Astrocyte (in vitro differentiated cells and primary cell): ENCODE measurements at regions not wholly inside any gene's neighbourhood (a gene's known extent, or its start where the extent isn't known, plus 50 kb on each side); places are given as distances from the start of the nearest gene placed in this dataset.
"Not testable (repeated sequence)": the region's sequence is repeated elsewhere in the genome, so short reads cannot be mapped to it uniquely, and the experiment has no call there.

Source experiments
- DNase-seq: peaks from one replicate; pipeline ENCODE4 v3.0.0-alpha.2; 2010; ENCODE audit warnings: low read depth
- FAIRE-seq: peaks from 2 replicates; lab custom pipeline; 2011; peaks lifted over from hg19 to GRCh38; lab: Jason Lieb, UNC
- H2AFZ ChIP-seq: 2 replicates; pipeline ENCODE4 v1.6.0; 2012; ENCODE audit warnings: low read depth, low read length, inconsistent platforms
- H3K27ac ChIP-seq: 2 replicates; pipeline ENCODE4 v1.5.1; 2011; ENCODE audit warnings: low read depth, low read length, inconsistent platforms
- H3K27me3 ChIP-seq: 2 replicates; pipeline ENCODE4 v1.6.0; 2011; ENCODE audit warnings: low read length, inconsistent platforms; ENCODE audit not compliant: insufficient read depth
- H3K36me3 ChIP-seq: 2 replicates; pipeline ENCODE4 v1.5.1; 2011; ENCODE audit warnings: low read length, inconsistent platforms; ENCODE audit not compliant: insufficient read depth
- H3K4me1 ChIP-seq: 2 replicates; pipeline ENCODE4 v1.5.1; 2011; ENCODE audit warnings: low read length, inconsistent platforms; ENCODE audit not compliant: insufficient read depth
- H3K4me2 ChIP-seq: 2 replicates; pipeline ENCODE4 v1.6.0; 2012; ENCODE audit warnings: low read length, inconsistent platforms
- H3K4me3 ChIP-seq: 2 replicates; pipeline ENCODE4 v1.5.1; 2011; ENCODE audit warnings: low read depth, mild to moderate bottlenecking, low read length, inconsistent platforms; ENCODE audit not compliant: insufficient read depth
- H3K79me2 ChIP-seq: 2 replicates; pipeline ENCODE4 v1.6.0; 2012; ENCODE audit warnings: mild to moderate bottlenecking, low read length, inconsistent platforms; ENCODE audit not compliant: insufficient read depth
- H3K9ac ChIP-seq: 2 replicates; pipeline ENCODE4 v1.6.0; 2012; ENCODE audit warnings: mild to moderate bottlenecking, low read length, inconsistent platforms
- H3K9me3 ChIP-seq: 2 replicates; pipeline ENCODE4 v1.5.1; 2012; ENCODE audit warnings: low read depth, mild to moderate bottlenecking, low read length, inconsistent platforms; ENCODE audit not compliant: insufficient read depth
- H4K20me1 ChIP-seq: 2 replicates; pipeline ENCODE4 v1.6.0; 2012; ENCODE audit warnings: low read length, inconsistent platforms; ENCODE audit not compliant: insufficient read depth
- H3K27ac Mint-ChIP-seq: one replicate; pipeline ENCODE4 v1.8.0; 2021; ENCODE audit warnings: mild to moderate bottlenecking, mixed read lengths; ENCODE audit not compliant: unreplicated experiment
- H3K27me3 Mint-ChIP-seq: one replicate; pipeline ENCODE4 v1.8.0; 2021; ENCODE audit warnings: low read depth, mixed read lengths; ENCODE audit not compliant: unreplicated experiment
- H3K36me3 Mint-ChIP-seq: one replicate; pipeline ENCODE4 v1.8.0; 2021; ENCODE audit warnings: low read depth, mixed read lengths; ENCODE audit not compliant: unreplicated experiment
- H3K4me1 Mint-ChIP-seq: one replicate; pipeline ENCODE4 v1.8.0; 2021; ENCODE audit warnings: low read depth, mixed read lengths; ENCODE audit not compliant: unreplicated experiment
- H3K4me3 Mint-ChIP-seq: one replicate; pipeline ENCODE4 v1.8.0; 2021; ENCODE audit warnings: mild to moderate bottlenecking, moderate library complexity, mixed read lengths; ENCODE audit not compliant: unreplicated experiment
- H3K9me3 Mint-ChIP-seq: one replicate; pipeline ENCODE4 v1.8.0; 2021; ENCODE audit warnings: mild to moderate bottlenecking, mixed read lengths; ENCODE audit not compliant: unreplicated experiment
- CTCF ChIP-seq: IDR thresholded peaks from 2 replicates; pipeline ENCODE4 v1.5.1; 2011; ENCODE audit warnings: low read depth, mild to moderate bottlenecking, inconsistent platforms, low read length, moderate library complexity; ENCODE audit not compliant: insufficient read depth
- EZH2 ChIP-seq: IDR thresholded peaks from 2 replicates; pipeline ENCODE4 v1.6.1; 2012; ENCODE audit warnings: mild to moderate bottlenecking, low read length, inconsistent platforms; ENCODE audit not compliant: insufficient read depth

GRCh38 chr6:54535568-54535967, 227.3 kb downstream of the TINAG start:
- no peak overlapping the region for H3K27ac ChIP-seq
- Mint-ChIP-seq H3K27me3 (no peaks in the 10 kb centered on the region), H3K4me1 (no peaks in the 10 kb centered on the region), H3K4me3 (no peak overlapping the region), H3K27ac (no peak overlapping the region), H3K36me3 (no peaks in the 10 kb centered on the region), H3K9me3 (no peaks in the 10 kb centered on the region)
- H4K20me1 ChIP-seq: no peaks in the 10 kb centered on the region
- no peak overlapping the region for H3K4me3 ChIP-seq
- TF ChIP-seq CTCF (no peak), EZH2 (no peak)
- FAIRE-seq: no peak
- no peak overlapping the region for H2AFZ ChIP-seq
- H3K36me3 ChIP-seq: no peaks in the 10 kb centered on the region
- H3K4me1 ChIP-seq: no peaks in the 10 kb centered on the region
- no peaks in the 10 kb centered on the region for H3K27me3 ChIP-seq
- H3K9ac ChIP-seq: no peak overlapping the region
- no peak for DNase-seq
- no peak overlapping the region for H3K4me2 ChIP-seq
- no peaks in the 10 kb centered on the region for H3K79me2 ChIP-seq
- H3K9me3 ChIP-seq: no peaks in the 10 kb centered on the region

GRCh38 chr6:54541541-54541940, 233.3 kb downstream of the TINAG start:
- H3K27ac ChIP-seq: no peak overlapping the region
- Mint-ChIP-seq H3K4me1 (no peaks in the 10 kb centered on the region), H3K27me3 (no peaks in the 10 kb centered on the region), H3K27ac (no peak overlapping the region), H3K9me3 (peaks cover 2% of the 10 kb centered on the region), H3K36me3 (no peaks in the 10 kb centered on the region), H3K4me3 (no peak overlapping the region)
- H3K4me2 ChIP-seq: no peak overlapping the region
- H3K9me3 ChIP-seq: no peaks in the 10 kb centered on the region
- H3K4me3 ChIP-seq: no peak overlapping the region
- TF ChIP-seq EZH2: no peak
- TF ChIP-seq CTCF: no peak
- no peaks in the 10 kb centered on the region for H4K20me1 ChIP-seq
- no peaks in the 10 kb centered on the region for H3K36me3 ChIP-seq
- H3K79me2 ChIP-seq: no peaks in the 10 kb centered on the region
- no peak overlapping the region for H2AFZ ChIP-seq
- no peak overlapping the region for H3K9ac ChIP-seq
- H3K27me3 ChIP-seq: no peaks in the 10 kb centered on the region
- H3K4me1 ChIP-seq: no peaks in the 10 kb centered on the region
- DNase-seq (peak; percentile 42), FAIRE-seq (no peak)

- no peak overlapping the region for H3K27ac Mint-ChIP-seq
- Histone ChIP-seq H3K4me3 (no peak overlapping the region), H3K9me3 (no peaks in the 10 kb centered on the region), H3K4me2 (no peak overlapping the region), H3K36me3 (no peaks in the 10 kb centered on the region), H3K9ac (no peak overlapping the region), H4K20me1 (no peaks in the 10 kb centered on the region), H3K79me2 (no peaks in the 10 kb centered on the region), H3K27me3 (no peaks in the 10 kb centered on the region), H3K4me1 (no peaks in the 10 kb centered on the region), H3K27ac (no peak overlapping the region), H2AFZ (no peak overlapping the region)
- no peaks in the 10 kb centered on the region for H3K27me3 Mint-ChIP-seq
- no peak for DNase-seq
- H3K4me1 Mint-ChIP-seq: no peaks in the 10 kb centered on the region
- H3K9me3 Mint-ChIP-seq: peaks cover 9% of the 10 kb centered on the region
- no peak for TF ChIP-seq CTCF
- no peak for TF ChIP-seq EZH2
- H3K36me3 Mint-ChIP-seq: no peaks in the 10 kb centered on the region
- FAIRE-seq: no peak
- no peak overlapping the region for H3K4me3 Mint-ChIP-seq
Measured at GRCh38 chr6:54559136-54559535, 250.9 kb downstream of the TINAG start.

- not testable (repeated sequence) for DNase-seq, H3K4me3 ChIP-seq, H3K9me3 ChIP-seq, H3K27me3 ChIP-seq, H3K4me2 ChIP-seq, H3K36me3 ChIP-seq, H3K79me2 ChIP-seq, H3K4me1 ChIP-seq, H3K4me3 Mint-ChIP-seq, H3K9ac ChIP-seq, H3K27ac ChIP-seq, H4K20me1 ChIP-seq, H2AFZ ChIP-seq, H3K36me3 Mint-ChIP-seq, H3K9me3 Mint-ChIP-seq, H3K27me3 Mint-ChIP-seq, FAIRE-seq, H3K27ac Mint-ChIP-seq, H3K4me1 Mint-ChIP-seq
Measured at GRCh38 chr6:54564188-54564587, 255.9 kb downstream of the TINAG start.
